CD4-positive, alpha-beta T cell treated with Interleukin-4 for 1 hour (primary cell): ENCODE measurements at regions not wholly inside any gene's neighbourhood (a gene's known extent, or its start where the extent isn't known, plus 50 kb on each side); places are given as distances from the start of the nearest gene placed in this dataset.

Source experiments
- DNase-seq, 2 donors: peaks; one replicate each; pipeline ENCODE4 v3.0.0-alpha.2; 2020 to 2022

- DNase-seq = no peak
Measured at GRCh38 chr13:30151388-30151787, 156.0 kb downstream of the KATNAL1 start.

GRCh38 chr13:30149248-30149647, 158.1 kb downstream of the KATNAL1 start:
- no peak for DNase-seq

GRCh38 chr13:30148786-30149185, 158.6 kb downstream of the KATNAL1 start:
- no peak for DNase-seq

- peak; percentile 58 to 80 for DNase-seq
Measured at GRCh38 chr13:30148171-30148754, 159.1 kb downstream of the KATNAL1 start.

- DNase-seq = no peak
Measured at GRCh38 chr13:30147421-30147820, 159.9 kb downstream of the KATNAL1 start.

GRCh38 chr13:30147015-30147414, 160.3 kb downstream of the KATNAL1 start:
- no peak for DNase-seq

GRCh38 chr13:30145709-30146367, 161.5 kb downstream of the KATNAL1 start:
- DNase-seq = no peak

- no peak for DNase-seq
Measured at GRCh38 chr13:30143666-30144400, 163.5 kb downstream of the KATNAL1 start.

- DNase-seq = no peak
Measured at GRCh38 chr13:30142486-30143211, 164.7 kb downstream of the KATNAL1 start.

- no peak for DNase-seq
Measured at GRCh38 chr13:30141775-30142485, 165.4 kb downstream of the KATNAL1 start.

- DNase-seq = no peak
Measured at GRCh38 chr13:30140973-30141372, 166.4 kb downstream of the KATNAL1 start.

- no peak for DNase-seq
Measured at GRCh38 chr13:30138511-30138910, 168.8 kb downstream of the KATNAL1 start.

GRCh38 chr13:30135868-30136267, 171.5 kb downstream of the KATNAL1 start:
- DNase-seq = no peak

- no peak for DNase-seq
Measured at GRCh38 chr13:30135351-30135750, 172.0 kb downstream of the KATNAL1 start.

GRCh38 chr13:30134578-30134977, 172.8 kb downstream of the KATNAL1 start:
- DNase-seq = no peak

GRCh38 chr13:30133996-30134395, 173.4 kb downstream of the KATNAL1 start:
- DNase-seq = no peak

- no peak for DNase-seq
Measured at GRCh38 chr13:30133554-30133912, 173.8 kb downstream of the KATNAL1 start.

- peak; percentile 94 for DNase-seq
Measured at GRCh38 chr13:30132623-30133553, 174.5 kb downstream of the KATNAL1 start.

GRCh38 chr13:30129411-30129810, 177.9 kb downstream of the KATNAL1 start:
- no peak for DNase-seq

GRCh38 chr13:30128591-30128990, 178.8 kb downstream of the KATNAL1 start:
- DNase-seq = no peak

- DNase-seq = no peak
Measured at GRCh38 chr13:30128095-30128494, 179.3 kb downstream of the KATNAL1 start.
